Peyer's patch (tissue), 4 donors: ENCODE measurements at regions not wholly inside any gene's neighbourhood (a gene's known extent, or its start where the extent isn't known, plus 50 kb on each side); places are given as distances from the start of the nearest gene placed in this dataset.

Experiments
- POLR2A ChIP-seq, 2 donors: fragments of 450-650 bp; IDR thresholded peaks; one replicate each; pipeline ENCODE4 v1.5.1; 2017; ENCODE audit warnings: antibody characterized with exemption in 2 of 2, mild to moderate bottlenecking in 2 of 2, moderate library complexity in 2 of 2
- TF ChIP-seq, protein P1 (sequence below), 6 experiments: fragments of 450-650 bp in 4 of 6; fragments of 200-600 bp in 2 of 6; sonication (generic) in 1 of 6; IDR thresholded peaks; one replicate each; pipeline ENCODE4 v1.5.1; 2017 to 2019; ENCODE audit warnings: antibody characterized with exemption in 6 of 6, mild to moderate bottlenecking in 3 of 6, moderate library complexity in 1 of 6

DNA sequence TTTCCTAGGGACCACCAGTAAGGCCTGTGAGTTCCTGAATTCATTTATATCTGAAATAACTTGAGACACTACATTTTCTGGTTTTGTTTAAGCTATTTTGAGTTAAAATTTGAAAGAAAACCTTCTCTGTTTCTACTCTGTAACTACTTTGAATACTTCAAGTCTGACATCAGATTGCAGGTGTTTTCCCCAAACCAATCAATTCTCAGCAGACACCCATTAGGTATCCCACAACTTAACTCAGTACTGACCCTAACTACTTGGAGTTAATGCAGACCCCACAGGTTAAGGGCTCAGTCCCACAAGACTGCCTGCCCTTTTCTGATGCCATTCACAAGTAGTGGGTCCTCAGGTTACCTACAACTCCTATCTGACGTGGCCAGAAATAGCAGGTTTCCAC is 1100.0 kb upstream of the SLIT2 start:
- TF ChIP-seq, protein P1, sequence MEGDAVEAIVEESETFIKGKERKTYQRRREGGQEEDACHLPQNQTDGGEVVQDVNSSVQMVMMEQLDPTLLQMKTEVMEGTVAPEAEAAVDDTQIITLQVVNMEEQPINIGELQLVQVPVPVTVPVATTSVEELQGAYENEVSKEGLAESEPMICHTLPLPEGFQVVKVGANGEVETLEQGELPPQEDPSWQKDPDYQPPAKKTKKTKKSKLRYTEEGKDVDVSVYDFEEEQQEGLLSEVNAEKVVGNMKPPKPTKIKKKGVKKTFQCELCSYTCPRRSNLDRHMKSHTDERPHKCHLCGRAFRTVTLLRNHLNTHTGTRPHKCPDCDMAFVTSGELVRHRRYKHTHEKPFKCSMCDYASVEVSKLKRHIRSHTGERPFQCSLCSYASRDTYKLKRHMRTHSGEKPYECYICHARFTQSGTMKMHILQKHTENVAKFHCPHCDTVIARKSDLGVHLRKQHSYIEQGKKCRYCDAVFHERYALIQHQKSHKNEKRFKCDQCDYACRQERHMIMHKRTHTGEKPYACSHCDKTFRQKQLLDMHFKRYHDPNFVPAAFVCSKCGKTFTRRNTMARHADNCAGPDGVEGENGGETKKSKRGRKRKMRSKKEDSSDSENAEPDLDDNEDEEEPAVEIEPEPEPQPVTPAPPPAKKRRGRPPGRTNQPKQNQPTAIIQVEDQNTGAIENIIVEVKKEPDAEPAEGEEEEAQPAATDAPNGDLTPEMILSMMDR (IDR thresholded peaks at IDR 0.05): no peak
- no peak for TF ChIP-seq POLR2A (IDR thresholded peaks at IDR 0.05)
